ENCODE measurements at regions not wholly inside any gene's neighbourhood (a gene's known extent, or its start where the extent isn't known, plus 50 kb on each side); places are given as distances from the start of the nearest gene placed in this dataset.

DNA sequence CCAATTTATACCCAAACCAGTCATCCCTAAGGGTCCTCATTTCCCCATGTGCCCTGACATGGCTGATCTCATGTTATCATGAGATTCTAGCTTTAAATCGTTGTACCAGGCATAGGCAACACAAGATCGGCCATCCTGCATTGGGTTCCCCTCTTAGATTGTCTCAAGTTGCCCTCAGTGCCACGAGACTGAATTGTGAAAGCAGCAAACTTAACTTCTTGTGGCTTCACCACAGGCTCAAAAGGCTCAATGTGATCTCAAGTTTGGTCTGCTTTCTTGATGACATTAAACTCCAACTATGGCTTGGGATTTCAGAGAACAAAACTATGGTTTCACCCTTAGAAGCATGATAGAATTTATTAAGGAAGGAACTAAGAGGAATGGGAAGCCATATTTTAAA lies 168.5 kb upstream of the SYT6 start:
- no peak for DNase-seq
- Histone ChIP-seq H3K27ac (ENCODE audit: insufficient read length, low read depth, low read length) (no peak overlapping the region), H3K9me3 (ENCODE audit: control insufficient read depth, low read depth, low read length) (no peaks in the 10 kb centered on the region), H2AFZ (ENCODE audit: low read length) (no peak overlapping the region), H3K79me1 (ENCODE audit: insufficient read depth, low read depth, low read length, poor library complexity, severe bottlenecking) (no peaks in the 10 kb centered on the region), H2BK120ac (ENCODE audit: low read depth, low read length, poor library complexity, severe bottlenecking) (no peak overlapping the region), H3T11ph (ENCODE audit: low read length) (no peak overlapping the region), H3K14ac (ENCODE audit: insufficient read depth, low read length) (no peak overlapping the region), H2BK20ac (ENCODE audit: low read depth, low read length, poor library complexity, severe bottlenecking) (no peak overlapping the region), H4K91ac (ENCODE audit: insufficient read length, low read depth, low read length) (no peak overlapping the region), H3K79me2 (ENCODE audit: insufficient read depth, low read length) (no peaks in the 10 kb centered on the region), H4K5ac (ENCODE audit: insufficient read length, low read depth, low read length) (no peak overlapping the region), H4K20me1 (ENCODE audit: control insufficient read depth, insufficient read depth, insufficient read length) (no peaks in the 10 kb centered on the region), H2AK5ac (ENCODE audit: insufficient read length, low read length) (no peak overlapping the region), H3K27me3 (ENCODE audit: insufficient read depth, low read length) (no peaks in the 10 kb centered on the region), H4K8ac (replicated peaks; ENCODE audit: insufficient read length, low read depth, low read length) (no peak overlapping the region), H2BK12ac (ENCODE audit: insufficient read length, low read depth, low read length) (no peak overlapping the region), H3K56ac (ENCODE audit: insufficient read length, low read depth, low read length) (no peak overlapping the region), H3K9ac (ENCODE audit: extremely low read depth, insufficient read length, low read length) (no peak overlapping the region), H3K23ac (ENCODE audit: insufficient read length, low read depth, low read length) (no peak overlapping the region), H3K18ac (ENCODE audit: insufficient read length, low read depth, low read length) (no peak overlapping the region), H3K23me2 (ENCODE audit: insufficient read length, low read depth, low read length, poor library complexity, severe bottlenecking) (no peaks in the 10 kb centered on the region), H3K4ac (ENCODE audit: low read depth, low read length) (no peak overlapping the region), H3K4me2 (ENCODE audit: insufficient read depth, insufficient read length, low read length) (no peak overlapping the region), H2BK15ac (ENCODE audit: low read depth, low read length) (no peak overlapping the region), H2BK5ac (ENCODE audit: insufficient read length, low read length) (no peak overlapping the region), H3K4me1 (ENCODE audit: insufficient read depth, low read length) (no peaks in the 10 kb centered on the region)
- peaks cover 11 to 14% of the 10 kb centered on the region in 2 experiments for H3K9me3 Mint-ChIP-seq
- H3K27ac Mint-ChIP-seq = no peak overlapping the region
- peaks cover 3 to 5% (median 3%) of the 10 kb centered on the region in 3 experiments; a peak in 5 of 7 replicates for H3K36me3 Mint-ChIP-seq (ENCODE audit: insufficient read depth in 1 of 3, low read depth in 3 of 3)
- peaks cover 9% of the 10 kb centered on the region for H3K27me3 Mint-ChIP-seq (ENCODE audit: low read depth)
- no peak for TF ChIP-seq CTCF (conservative IDR thresholded peaks at IDR 0.05)
- WGBS (ENCODE audit: extremely low coverage, insufficient read length, low lambda C conversion rate) = no CpG with 5 or more reads among the region's 3 CpGs
- H3K4me1 Mint-ChIP-seq = peaks cover 4 to 8% of the 10 kb centered on the region in 2 experiments; a peak in 3 of 4 replicates
- no peak overlapping the region for H3K4me3 Mint-ChIP-seq
